ENCODE measurements at regions not wholly inside any gene's neighbourhood (a gene's known extent, or its start where the extent isn't known, plus 50 kb on each side); places are given as distances from the start of the nearest gene placed in this dataset.

DNA sequence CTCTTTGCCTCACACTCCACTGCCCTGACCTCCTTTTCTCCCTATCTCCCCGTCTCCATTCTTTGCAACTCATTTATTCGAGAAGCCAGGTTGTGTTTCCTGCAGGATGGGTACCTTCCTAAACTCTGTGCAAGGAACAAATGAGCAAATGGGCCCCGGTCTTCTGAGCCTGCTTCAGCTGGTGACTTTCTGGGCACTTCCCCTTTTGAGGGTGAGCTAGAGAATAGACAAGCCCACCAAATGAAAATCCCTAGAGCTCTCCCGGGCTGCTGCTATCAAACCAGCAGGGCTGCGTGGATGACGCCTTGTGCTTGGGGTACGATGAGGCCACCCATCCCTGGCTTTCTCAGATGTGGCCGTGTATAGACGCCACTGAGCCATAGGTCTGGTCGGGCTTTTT lies 91.0 kb upstream of the FOXA2 start:
- CTCF ChIA-PET = interaction anchor here (1.3 kb wide), 1 partner anchor 17 kb away, joined by 3 read pairs; no protein-coding TSS in a partner anchor
- TF ChIP-seq, protein P1, sequence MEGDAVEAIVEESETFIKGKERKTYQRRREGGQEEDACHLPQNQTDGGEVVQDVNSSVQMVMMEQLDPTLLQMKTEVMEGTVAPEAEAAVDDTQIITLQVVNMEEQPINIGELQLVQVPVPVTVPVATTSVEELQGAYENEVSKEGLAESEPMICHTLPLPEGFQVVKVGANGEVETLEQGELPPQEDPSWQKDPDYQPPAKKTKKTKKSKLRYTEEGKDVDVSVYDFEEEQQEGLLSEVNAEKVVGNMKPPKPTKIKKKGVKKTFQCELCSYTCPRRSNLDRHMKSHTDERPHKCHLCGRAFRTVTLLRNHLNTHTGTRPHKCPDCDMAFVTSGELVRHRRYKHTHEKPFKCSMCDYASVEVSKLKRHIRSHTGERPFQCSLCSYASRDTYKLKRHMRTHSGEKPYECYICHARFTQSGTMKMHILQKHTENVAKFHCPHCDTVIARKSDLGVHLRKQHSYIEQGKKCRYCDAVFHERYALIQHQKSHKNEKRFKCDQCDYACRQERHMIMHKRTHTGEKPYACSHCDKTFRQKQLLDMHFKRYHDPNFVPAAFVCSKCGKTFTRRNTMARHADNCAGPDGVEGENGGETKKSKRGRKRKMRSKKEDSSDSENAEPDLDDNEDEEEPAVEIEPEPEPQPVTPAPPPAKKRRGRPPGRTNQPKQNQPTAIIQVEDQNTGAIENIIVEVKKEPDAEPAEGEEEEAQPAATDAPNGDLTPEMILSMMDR (IDR thresholded peaks at IDR 0.05; ENCODE audit: control extremely low read depth, extremely low read depth, low read depth, missing control alignments) = no peak
- DNase-seq (ENCODE audit: extremely low spot score) = no peak
- POLR2A ChIA-PET = no interaction called here

DNA sequence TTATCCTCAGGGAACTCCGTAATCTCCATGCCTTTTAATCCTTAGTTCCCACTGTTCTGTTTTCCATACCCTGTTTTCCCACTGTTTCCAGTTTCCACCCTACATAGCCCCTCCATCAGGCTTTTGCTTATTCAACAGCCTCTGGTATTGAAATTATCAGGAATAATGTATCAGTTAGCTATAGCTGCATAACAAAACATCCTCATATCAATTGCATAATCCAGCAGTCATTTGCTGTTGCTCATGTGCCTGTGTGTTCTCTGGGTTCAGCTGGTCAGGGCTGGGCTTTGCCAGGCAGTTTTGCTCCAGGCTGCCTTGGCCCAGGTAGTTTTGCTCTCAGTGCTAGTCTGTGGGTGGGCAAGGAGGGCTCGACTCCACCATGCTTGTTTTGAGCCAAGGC lies 94.3 kb upstream of the FOXA2 start:
- no peak for DNase-seq (ENCODE audit: extremely low spot score)
- ChIA-PET CTCF (interaction anchor here (9.1 kb wide), 1 partner anchor 15 kb away, joined by 72 read pairs; no protein-coding TSS in a partner anchor), POLR2A (no interaction called here)
- TF ChIP-seq, protein P1 (IDR thresholded peaks at IDR 0.05; ENCODE audit: control extremely low read depth, extremely low read depth, low read depth, missing control alignments) = no peak

DNA sequence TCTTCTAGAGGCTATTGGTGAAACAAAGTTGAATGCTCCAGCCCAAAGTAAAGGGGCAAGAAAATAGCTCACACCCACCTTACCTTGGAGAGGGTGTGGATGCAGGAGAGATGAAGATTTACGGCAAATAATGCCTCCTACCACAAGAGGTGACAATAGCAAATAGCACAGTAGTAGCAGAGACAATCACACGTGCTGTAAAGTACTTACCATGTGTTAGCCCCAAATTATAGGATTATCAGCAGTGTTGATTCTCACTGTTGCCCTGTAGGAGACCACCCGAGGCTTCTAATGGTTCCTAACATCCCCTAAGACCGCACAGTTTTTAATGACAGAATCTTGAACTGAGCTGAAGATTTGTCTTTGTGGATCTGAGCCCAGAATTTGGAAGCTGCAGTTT lies 94.8 kb upstream of the FOXA2 start:
- TF ChIP-seq, protein P1 (IDR thresholded peaks at IDR 0.05; ENCODE audit: control extremely low read depth, extremely low read depth, low read depth, missing control alignments) = no peak
- DNase-seq (ENCODE audit: extremely low spot score) = no peak
- POLR2A ChIA-PET = no interaction called here
- CTCF ChIA-PET = interaction anchor here (9.1 kb wide), 1 partner anchor 15 kb away, joined by 72 read pairs; no protein-coding TSS in a partner anchor

DNA sequence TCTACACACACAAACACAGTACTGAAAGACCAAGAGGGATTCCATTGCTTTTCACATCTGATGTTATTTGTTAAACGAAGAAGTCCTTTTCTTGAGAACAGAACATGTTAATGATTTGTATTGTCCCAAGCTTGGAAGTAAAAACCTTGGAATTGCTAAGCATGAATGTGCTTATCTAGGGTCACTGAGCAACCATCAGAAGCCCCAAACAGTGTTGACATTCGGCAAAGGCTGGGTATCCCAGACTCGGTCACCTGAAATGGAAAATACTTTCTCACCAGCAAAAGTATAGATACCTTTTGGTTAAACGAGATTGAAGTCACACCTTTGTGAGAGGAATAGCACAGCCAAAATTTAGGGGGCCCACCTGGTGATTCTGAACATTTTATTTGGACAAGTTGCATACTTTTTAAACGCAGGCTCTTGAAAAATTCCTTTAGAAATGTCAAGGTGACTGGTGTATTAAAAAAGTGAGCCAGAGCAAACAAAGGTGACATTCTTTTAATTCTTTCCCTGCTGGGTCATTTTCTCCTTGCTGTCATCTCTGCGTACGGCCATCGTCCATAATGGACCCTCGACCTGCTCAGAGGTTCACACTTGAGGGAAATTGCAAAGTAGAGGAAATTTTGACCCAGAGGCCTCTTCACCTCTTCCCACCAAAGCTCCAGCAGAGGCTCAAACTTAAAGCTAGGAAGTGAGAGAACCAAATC lies 95.8 kb upstream of the FOXA2 start:
- ChIA-PET CTCF (interaction anchor here (9.1 kb wide), 1 partner anchor 14 kb away, joined by 72 read pairs; no protein-coding TSS in a partner anchor), POLR2A (no interaction called here)
- TF ChIP-seq, protein P1 (IDR thresholded peaks at IDR 0.05; ENCODE audit: control extremely low read depth, extremely low read depth, low read depth, missing control alignments) = no peak
- no peak for DNase-seq (ENCODE audit: extremely low spot score)

DNA sequence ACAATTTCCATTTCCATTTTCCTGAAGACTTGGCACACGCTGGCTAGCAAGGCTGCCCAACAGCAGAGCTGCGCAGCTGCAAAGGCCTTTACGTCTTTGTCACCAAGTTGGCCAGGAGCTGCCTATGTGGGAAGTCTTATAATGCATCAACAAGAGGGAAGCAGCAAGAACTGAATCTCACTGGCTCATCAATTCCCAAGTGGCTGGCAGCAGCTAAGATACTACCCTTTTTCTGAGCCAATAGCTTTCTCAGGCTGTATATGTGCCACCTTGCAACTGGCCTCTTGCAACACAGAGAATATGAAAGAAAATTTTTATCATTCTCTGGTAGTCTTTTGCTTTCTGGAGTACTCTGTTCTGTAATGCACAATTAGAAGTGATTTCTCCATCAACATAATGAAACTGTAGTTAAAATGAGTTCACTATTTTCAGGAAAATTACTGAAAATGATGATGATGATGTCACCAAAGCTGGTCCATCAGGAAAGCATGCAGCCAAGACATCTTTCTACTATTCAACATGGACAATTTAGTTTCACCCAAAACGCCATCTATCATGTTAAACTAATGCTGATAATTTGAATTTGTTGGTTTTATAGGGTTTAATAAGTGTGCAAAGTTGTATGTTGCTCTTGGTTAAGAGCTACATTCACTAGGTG lies 97.3 kb upstream of the FOXA2 start:
- ChIA-PET POLR2A (no interaction called here), CTCF (interaction anchor here (0.8 to 9.1 kb wide), 4 partner anchors 12 to 346 kb away, joined by 3 to 72 read pairs (median 8); no protein-coding TSS in a partner anchor)
- DNase-seq (ENCODE audit: extremely low spot score) = no peak
- TF ChIP-seq, protein P1 (IDR thresholded peaks at IDR 0.05; ENCODE audit: control extremely low read depth, extremely low read depth, low read depth, missing control alignments) = no peak

DNA sequence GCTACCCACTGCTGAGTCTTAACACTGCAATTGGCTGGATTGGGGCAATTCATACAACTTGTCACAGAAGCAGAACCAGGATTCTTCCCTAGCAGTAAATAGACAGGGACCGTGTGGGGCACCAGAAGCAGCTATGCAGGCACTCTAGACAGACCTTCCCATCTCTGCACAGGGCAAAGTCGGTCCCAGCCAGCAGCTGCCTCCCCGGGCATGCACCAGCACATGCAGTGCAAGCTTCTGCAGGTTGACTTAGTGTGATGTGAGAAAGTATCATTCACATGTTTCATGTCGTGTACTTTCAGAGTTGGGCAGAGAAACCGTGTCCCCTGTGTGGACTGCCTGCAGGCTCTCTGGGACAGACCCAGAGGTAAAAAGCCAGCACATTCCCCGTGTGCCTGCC lies 98.0 kb upstream of the FOXA2 start:
- no peak for DNase-seq (ENCODE audit: extremely low spot score)
- ChIA-PET CTCF (interaction anchor here (1.8 to 9.1 kb wide), 3 partner anchors 11 to 346 kb away, joined by 9 to 72 read pairs (median 14); no protein-coding TSS in a partner anchor), POLR2A (no interaction called here)
- TF ChIP-seq, protein P1 (IDR thresholded peaks at IDR 0.05; ENCODE audit: control extremely low read depth, extremely low read depth, low read depth, missing control alignments) = no peak

Measured in GM10248 (cell line).